OCI-LY7 (cell line): ENCODE measurements at regions not wholly inside any gene's neighbourhood (a gene's known extent, or its start where the extent isn't known, plus 50 kb on each side); places are given as distances from the start of the nearest gene placed in this dataset.

Source experiments
- CTCF ChIP-seq: fragments of 200-600 bp; sonication (generic); conservative IDR thresholded peaks from 2 replicates; pipeline ENCODE4 v1.5.1; 2014; ENCODE audit warnings: mild to moderate bottlenecking, antibody characterized with exemption, low read length, moderate library complexity, mixed read lengths
- EZH2phosphoT487 ChIP-seq: fragments of 200-600 bp; sonication (generic); IDR thresholded peaks from 2 replicates; pipeline ENCODE4 v1.6.1; 2018; ENCODE audit warnings: low read depth, borderline replicate concordance, mild to moderate bottlenecking, mixed run types, antibody characterized with exemption, low read length, moderate library complexity, mixed read lengths

GRCh38 chr1:29460041-29460610, 223.8 kb downstream of the PTPRU start:
- no peak for TF ChIP-seq EZH2phosphoT487
- no peak for TF ChIP-seq CTCF
